SK-N-MC (cell line): ENCODE measurements at regions not wholly inside any gene's neighbourhood (a gene's known extent, or its start where the extent isn't known, plus 50 kb on each side); places are given as distances from the start of the nearest gene placed in this dataset.

Source experiments
- EZH2 ChIP-seq: fragments of 200-600 bp; sonication (generic); IDR thresholded peaks from one replicate; pipeline ENCODE4 v1.6.1; 2017; ENCODE audit warnings: antibody characterized with exemption
- FOXP2 ChIP-seq: optimal IDR thresholded peaks from 2 replicates; pipeline ENCODE3; 2011; ENCODE audit warnings: mild to moderate bottlenecking, moderate library complexity; ENCODE audit not compliant: insufficient read depth; ENCODE audit errors: extremely low read length, control extremely low read depth
- POLR2AphosphoS5 ChIP-seq: IDR thresholded peaks from 2 replicates; pipeline ENCODE4 v1.6.1; 2012; ENCODE audit warnings: mild to moderate bottlenecking, low read depth, low read length, borderline replicate concordance

GRCh38 chr6:18058429-18058828 is 64.0 kb downstream of the NHLRC1 start:
- TF ChIP-seq EZH2 (no peak), POLR2AphosphoS5 (no peak), FOXP2 (no peak)
